OCI-LY3 (cell line): ENCODE measurements at regions not wholly inside any gene's neighbourhood (a gene's known extent, or its start where the extent isn't known, plus 50 kb on each side); places are given as distances from the start of the nearest gene placed in this dataset.

Experiments
- H2AFZ ChIP-seq: fragments of 200-600, 300-600 bp; shearing (Covaris generic); 2 replicates; pipeline ENCODE4 v1.6.0; 2014; ENCODE audit warnings: antibody characterized with exemption, low read depth, low read length
- H3K27ac ChIP-seq: fragments of 200-600, 300-600 bp; sonication (generic); 2 replicates; pipeline ENCODE4 v1.5.1; 2014; ENCODE audit warnings: mild to moderate bottlenecking, low read length, moderate library complexity, mixed read lengths
- H3K27me3 ChIP-seq: fragments of 200-600, 300-600 bp; sonication (generic); 2 replicates; pipeline ENCODE4 v1.6.1; 2014; ENCODE audit warnings: low read depth, low read length, mixed read lengths
- H3K36me3 ChIP-seq: fragments of 200-600, 300-600 bp; sonication (generic); replicated peaks from 2 replicates; pipeline ENCODE3; 2014; ENCODE audit warnings: low read depth, low read length, mixed read lengths
- H3K4me1 ChIP-seq: fragments of 300-600, 200-600 bp; sonication (generic); 2 replicates; pipeline ENCODE4 v1.6.1; 2014; ENCODE audit warnings: low read length, mixed read lengths
- H3K4me2 ChIP-seq: fragments of 200-600, 300-600 bp; sonication (generic); 2 replicates; pipeline ENCODE4 v1.6.1; 2014; ENCODE audit warnings: low read length, mixed read lengths
- H3K4me3 ChIP-seq: fragments of 300-600, 200-600 bp; sonication (generic); 2 replicates; pipeline ENCODE4 v1.5.1; 2014; ENCODE audit warnings: antibody characterized with exemption, mild to moderate bottlenecking, low read length, moderate library complexity
- H3K79me2 ChIP-seq: fragments of 300-600, 200-600 bp; shearing (Covaris generic); 2 replicates; pipeline ENCODE4 v1.6.1; 2014; ENCODE audit warnings: mild to moderate bottlenecking, low read length, mixed read lengths
- H3K9ac ChIP-seq: fragments of 300-600, 200-600 bp; shearing (Covaris generic); 2 replicates; pipeline ENCODE4 v1.6.0; 2014; ENCODE audit warnings: mild to moderate bottlenecking, low read length, moderate library complexity
- H3K9me3 ChIP-seq: fragments of 200-600, 300-600 bp; shearing (Covaris generic); 2 replicates; pipeline ENCODE4 v1.6.1; 2014; ENCODE audit warnings: low read length, mixed read lengths; ENCODE audit not compliant: insufficient read depth
- H4K20me1 ChIP-seq: fragments of 200-600, 300-600 bp; sonication (generic); 2 replicates; pipeline ENCODE4 v1.6.1; 2016; ENCODE audit warnings: low read length, mixed read lengths; ENCODE audit not compliant: insufficient read depth
- EZH2phosphoT487 ChIP-seq: fragments of 200-600 bp; shearing (Covaris generic); IDR thresholded peaks from 2 replicates; pipeline ENCODE4 v1.6.1; 2018; ENCODE audit warnings: antibody characterized with exemption, mixed run types, low read depth
- TF ChIP-seq, protein P1 (sequence below): fragments of 200-600, 300-600 bp; sonication (generic); IDR thresholded peaks from 2 replicates; pipeline ENCODE4 v1.5.1; 2014; ENCODE audit warnings: antibody characterized with exemption, low read length, low read depth

GRCh38 chr2:188117706-188118105, 174.0 kb upstream of the GULP1 start:
- no peaks in the 10 kb centered on the region for H3K36me3 ChIP-seq
- no peaks in the 10 kb centered on the region; the same call in 1 of the 2 replicates for H3K4me1 ChIP-seq
- H3K9ac ChIP-seq: no peak overlapping the region
- H3K4me3 ChIP-seq: no peak overlapping the region
- H3K27ac ChIP-seq: no peak overlapping the region
- no peaks in the 10 kb centered on the region for H3K27me3 ChIP-seq
- TF ChIP-seq, protein P1, sequence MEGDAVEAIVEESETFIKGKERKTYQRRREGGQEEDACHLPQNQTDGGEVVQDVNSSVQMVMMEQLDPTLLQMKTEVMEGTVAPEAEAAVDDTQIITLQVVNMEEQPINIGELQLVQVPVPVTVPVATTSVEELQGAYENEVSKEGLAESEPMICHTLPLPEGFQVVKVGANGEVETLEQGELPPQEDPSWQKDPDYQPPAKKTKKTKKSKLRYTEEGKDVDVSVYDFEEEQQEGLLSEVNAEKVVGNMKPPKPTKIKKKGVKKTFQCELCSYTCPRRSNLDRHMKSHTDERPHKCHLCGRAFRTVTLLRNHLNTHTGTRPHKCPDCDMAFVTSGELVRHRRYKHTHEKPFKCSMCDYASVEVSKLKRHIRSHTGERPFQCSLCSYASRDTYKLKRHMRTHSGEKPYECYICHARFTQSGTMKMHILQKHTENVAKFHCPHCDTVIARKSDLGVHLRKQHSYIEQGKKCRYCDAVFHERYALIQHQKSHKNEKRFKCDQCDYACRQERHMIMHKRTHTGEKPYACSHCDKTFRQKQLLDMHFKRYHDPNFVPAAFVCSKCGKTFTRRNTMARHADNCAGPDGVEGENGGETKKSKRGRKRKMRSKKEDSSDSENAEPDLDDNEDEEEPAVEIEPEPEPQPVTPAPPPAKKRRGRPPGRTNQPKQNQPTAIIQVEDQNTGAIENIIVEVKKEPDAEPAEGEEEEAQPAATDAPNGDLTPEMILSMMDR: no peak
- TF ChIP-seq EZH2phosphoT487: no peak
- H2AFZ ChIP-seq: no peak overlapping the region
- H3K4me2 ChIP-seq: no peak overlapping the region
- H3K9me3 ChIP-seq: no peaks in the 10 kb centered on the region
- no peaks in the 10 kb centered on the region for H4K20me1 ChIP-seq
- H3K79me2 ChIP-seq: no peaks in the 10 kb centered on the region

- H3K9me3 ChIP-seq: no peaks in the 10 kb centered on the region
- TF ChIP-seq EZH2phosphoT487: no peak
- TF ChIP-seq, protein P1: no peak
- H3K27me3 ChIP-seq: no peaks in the 10 kb centered on the region
- no peak overlapping the region for H3K9ac ChIP-seq
- H3K36me3 ChIP-seq: no peaks in the 10 kb centered on the region
- H3K4me2 ChIP-seq: no peak overlapping the region
- H4K20me1 ChIP-seq: no peaks in the 10 kb centered on the region
- no peak overlapping the region for H3K27ac ChIP-seq
- H2AFZ ChIP-seq: no peak overlapping the region
- no peak overlapping the region for H3K4me3 ChIP-seq
- no peaks in the 10 kb centered on the region for H3K79me2 ChIP-seq
- H3K4me1 ChIP-seq: no peaks in the 10 kb centered on the region; the same call in 1 of the 2 replicates
Observed at GRCh38 chr2:188118431-188118830, 173.2 kb upstream of the GULP1 start.

- H3K4me3 ChIP-seq: no peak overlapping the region
- no peaks in the 10 kb centered on the region for H4K20me1 ChIP-seq
- no peak overlapping the region for H3K27ac ChIP-seq
- no peaks in the 10 kb centered on the region for H3K9me3 ChIP-seq
- H3K4me2 ChIP-seq: no peak overlapping the region
- H3K79me2 ChIP-seq: no peaks in the 10 kb centered on the region
- no peaks in the 10 kb centered on the region for H3K36me3 ChIP-seq
- no peaks in the 10 kb centered on the region for H3K27me3 ChIP-seq
- H2AFZ ChIP-seq: no peak overlapping the region
- no peak overlapping the region for H3K9ac ChIP-seq
- no peak for TF ChIP-seq EZH2phosphoT487
- TF ChIP-seq, protein P1: no peak
- H3K4me1 ChIP-seq: no peaks in the 10 kb centered on the region
Observed at GRCh38 chr2:188119112-188119838, 172.4 kb upstream of the GULP1 start.

DNA sequence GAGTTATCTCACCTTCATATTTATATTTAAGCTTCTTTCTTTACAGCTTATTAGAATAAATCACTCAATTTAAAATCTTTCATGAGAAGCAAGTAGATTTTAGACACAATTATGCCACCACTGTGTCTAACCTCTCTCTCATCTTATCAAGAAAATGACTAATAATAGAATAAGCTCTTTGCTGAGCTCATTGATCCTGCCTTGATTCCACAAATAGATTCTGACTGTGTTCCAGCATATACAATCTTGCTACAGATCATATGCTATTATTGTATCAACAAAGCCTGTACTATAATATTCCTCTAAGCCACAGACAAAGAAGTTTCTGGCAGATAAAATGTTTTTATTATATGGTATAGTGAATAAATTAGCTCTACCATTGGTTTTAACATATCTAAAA, 168.7 kb upstream of the GULP1 start:
- Histone ChIP-seq H3K9ac (no peak overlapping the region), H3K4me1 (no peaks in the 10 kb centered on the region), H3K4me3 (no peak overlapping the region), H3K36me3 (no peaks in the 10 kb centered on the region), H3K9me3 (no peaks in the 10 kb centered on the region), H3K27ac (no peak overlapping the region), H3K79me2 (no peaks in the 10 kb centered on the region), H3K27me3 (no peaks in the 10 kb centered on the region), H3K4me2 (no peak overlapping the region), H2AFZ (no peak overlapping the region), H4K20me1 (no peaks in the 10 kb centered on the region)
- TF ChIP-seq, protein P1: no peak
- TF ChIP-seq EZH2phosphoT487: no peak
